HL-60/S4 (cell line): ENCODE measurements at regions not wholly inside any gene's neighbourhood (a gene's known extent, or its start where the extent isn't known, plus 50 kb on each side); places are given as distances from the start of the nearest gene placed in this dataset.

Experiments
- in situ Hi-C: fragments of 300-500 bp; cut with MboI; formaldehyde crosslinking; loops from 2 replicates; pipeline ENCODE4 v1.14.3; 2022; ENCODE audit warnings: low sequenced_read_pairs

GRCh38 chr3:176490357-176490756 is 706.9 kb downstream of the TBL1XR1 start:
- in situ Hi-C loops = no loop called here

- in situ Hi-C loops = no loop called here
Measured at GRCh38 chr3:176479248-176479647, 718.0 kb downstream of the TBL1XR1 start.

- in situ Hi-C loops = no loop called here
Measured at GRCh38 chr3:176469694-176470205, 727.5 kb downstream of the TBL1XR1 start.

GRCh38 chr3:176463610-176464009 is 733.7 kb downstream of the TBL1XR1 start:
- in situ Hi-C loops = no loop called here

GRCh38 chr3:176447369-176447768 is 749.9 kb downstream of the TBL1XR1 start:
- in situ Hi-C loops = no loop called here

- in situ Hi-C loops = no loop called here
Measured at GRCh38 chr3:176442326-176442725, 755.0 kb downstream of the TBL1XR1 start.

GRCh38 chr3:176439729-176440128 is 757.6 kb downstream of the TBL1XR1 start:
- in situ Hi-C loops = no loop called here

- in situ Hi-C loops = no loop called here
Measured at GRCh38 chr3:176431991-176432390, 765.3 kb downstream of the TBL1XR1 start.

GRCh38 chr3:176431038-176431418 is 766.3 kb downstream of the TBL1XR1 start:
- in situ Hi-C loops = no loop called here

GRCh38 chr3:176430244-176431037 is 766.8 kb downstream of the TBL1XR1 start:
- in situ Hi-C loops = no loop called here

GRCh38 chr3:176428552-176428951 is 768.7 kb downstream of the TBL1XR1 start:
- in situ Hi-C loops = no loop called here

- in situ Hi-C loops = no loop called here
Measured at GRCh38 chr3:176426371-176426770, 770.9 kb downstream of the TBL1XR1 start.

GRCh38 chr3:176416870-176417269 is 780.4 kb downstream of the TBL1XR1 start:
- in situ Hi-C loops = no loop called here

- in situ Hi-C loops = no loop called here
Measured at GRCh38 chr3:176415661-176416295, 781.5 kb downstream of the TBL1XR1 start.

GRCh38 chr3:176412771-176413170 is 784.5 kb downstream of the TBL1XR1 start:
- in situ Hi-C loops = no loop called here

GRCh38 chr3:176403531-176403930 is 793.8 kb downstream of the TBL1XR1 start:
- in situ Hi-C loops = no loop called here

- in situ Hi-C loops = no loop called here
Measured at GRCh38 chr3:176401211-176401610, 796.1 kb downstream of the TBL1XR1 start.

- in situ Hi-C loops = no loop called here
Measured at GRCh38 chr3:176399193-176399592, 798.1 kb downstream of the TBL1XR1 start.

- in situ Hi-C loops = no loop called here
Measured at GRCh38 chr3:176395240-176395639, 802.0 kb downstream of the TBL1XR1 start.

- in situ Hi-C loops = no loop called here
Measured at GRCh38 chr3:176378789-176379188, 818.5 kb downstream of the TBL1XR1 start.

- in situ Hi-C loops = no loop called here
Measured at GRCh38 chr3:176376531-176376930, 820.8 kb downstream of the TBL1XR1 start.

GRCh38 chr3:176375519-176375918 is 821.8 kb downstream of the TBL1XR1 start:
- in situ Hi-C loops = no loop called here
